Germinal center (tissue), 1 donor: ENCODE measurements at regions not wholly inside any gene's neighbourhood (a gene's known extent, or its start where the extent isn't known, plus 50 kb on each side); places are given as distances from the start of the nearest gene placed in this dataset.

Experiments used
- DNase-seq: peaks from one replicate; pipeline ENCODE4 v3.0.0; 2012; ENCODE audit warnings: mixed read lengths, low spot score

GRCh38 chr10:3464760-3465405 lies 292.3 kb upstream of the PITRM1 start:
- DNase-seq, result no peak

GRCh38 chr10:3460420-3461128 lies 288.0 kb upstream of the PITRM1 start:
- no peak for DNase-seq

- DNase-seq, result no peak
These were observed 283.1 kb upstream of the PITRM1 start for GRCh38 chr10:3455385-3456334.

GRCh38 chr10:3452683-3453361 lies 280.2 kb upstream of the PITRM1 start:
- DNase-seq, result no peak

GRCh38 chr10:3452173-3452626 lies 279.6 kb upstream of the PITRM1 start:
- DNase-seq, result no peak

DNA sequence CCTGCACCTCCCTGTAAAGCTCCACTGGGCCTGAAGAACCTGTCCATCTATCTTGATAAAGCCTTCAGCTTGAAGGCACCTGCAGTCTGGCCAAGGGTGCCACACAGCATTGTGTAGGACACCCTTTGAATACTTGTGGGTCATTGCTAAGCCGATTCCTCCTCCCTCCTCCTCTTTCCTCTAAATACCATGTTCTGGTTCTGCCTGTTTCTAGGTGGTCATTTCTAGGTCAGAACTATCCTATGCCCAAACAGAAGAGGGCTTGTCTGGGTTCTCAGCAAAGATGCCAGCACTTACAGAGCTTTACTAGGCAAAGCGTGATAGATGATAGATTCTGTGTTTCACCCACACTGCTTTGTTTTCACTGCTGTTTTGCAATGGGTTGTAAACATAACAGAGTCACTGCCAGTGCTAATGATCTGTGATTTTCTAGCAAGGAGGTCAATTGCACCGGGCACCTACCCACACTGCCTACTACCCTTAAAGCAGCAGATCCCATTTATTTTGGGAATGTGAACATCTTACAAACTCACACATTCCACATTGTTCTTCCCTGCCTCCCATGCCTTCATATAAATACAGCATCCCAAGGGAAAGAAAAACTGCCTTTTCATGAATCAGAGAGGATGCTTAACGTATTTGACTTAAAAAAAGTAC lies 279.1 kb upstream of the PITRM1 start:
- DNase-seq, result no peak

DNA sequence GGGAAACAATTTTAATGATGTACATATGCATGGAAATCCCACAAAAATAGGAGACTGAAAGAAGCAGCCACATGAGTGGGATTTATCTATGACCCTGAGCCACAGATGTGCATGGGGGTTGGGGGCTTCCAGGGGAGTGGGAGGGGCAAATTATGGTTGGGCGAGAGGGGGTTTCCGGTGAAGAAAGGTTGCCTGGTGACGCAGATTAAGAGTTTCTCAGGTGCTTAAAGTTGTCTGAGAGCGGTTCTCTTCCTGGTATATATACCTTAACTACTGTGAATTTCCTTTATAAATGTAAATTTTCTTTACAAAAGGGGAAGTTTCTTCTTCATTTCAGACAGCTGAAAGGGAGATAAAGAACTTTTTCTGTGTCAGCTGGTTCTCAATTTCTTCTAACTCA lies 273.6 kb upstream of the PITRM1 start:
- DNase-seq, result no peak

- DNase-seq, result no peak
These were observed 273.1 kb upstream of the PITRM1 start for GRCh38 chr10:3445648-3446047.

DNA sequence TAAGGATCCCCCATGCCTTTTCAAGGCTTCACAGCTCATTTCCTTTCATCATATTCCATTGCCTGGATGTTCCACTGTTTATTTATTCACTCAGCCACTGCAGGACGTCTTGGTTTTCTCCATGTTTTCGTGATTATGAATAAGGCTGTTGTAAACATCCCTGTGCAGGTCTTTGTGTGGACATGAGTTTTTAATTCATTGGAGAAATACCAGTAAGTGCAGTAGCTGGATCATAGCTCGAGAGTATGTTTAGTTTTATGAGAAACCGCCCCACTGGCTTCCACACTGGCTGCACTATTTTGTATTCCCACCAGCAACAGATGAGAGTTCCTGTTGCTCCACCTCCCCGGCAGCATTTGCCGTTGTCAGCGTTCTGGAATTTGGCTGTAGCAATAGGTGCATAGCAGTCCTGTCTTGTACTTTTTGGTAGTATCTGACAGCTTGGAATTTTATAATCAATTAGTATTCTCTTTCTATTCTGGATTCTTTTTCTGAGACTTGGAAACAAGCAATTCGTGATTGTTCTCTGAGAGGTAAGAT lies 269.9 kb upstream of the PITRM1 start:
- DNase-seq, result no peak

- DNase-seq, result no peak
These were observed 266.6 kb upstream of the PITRM1 start for GRCh38 chr10:3439183-3439582.

GRCh38 chr10:3438606-3439005 lies 266.0 kb upstream of the PITRM1 start:
- no peak for DNase-seq

DNA sequence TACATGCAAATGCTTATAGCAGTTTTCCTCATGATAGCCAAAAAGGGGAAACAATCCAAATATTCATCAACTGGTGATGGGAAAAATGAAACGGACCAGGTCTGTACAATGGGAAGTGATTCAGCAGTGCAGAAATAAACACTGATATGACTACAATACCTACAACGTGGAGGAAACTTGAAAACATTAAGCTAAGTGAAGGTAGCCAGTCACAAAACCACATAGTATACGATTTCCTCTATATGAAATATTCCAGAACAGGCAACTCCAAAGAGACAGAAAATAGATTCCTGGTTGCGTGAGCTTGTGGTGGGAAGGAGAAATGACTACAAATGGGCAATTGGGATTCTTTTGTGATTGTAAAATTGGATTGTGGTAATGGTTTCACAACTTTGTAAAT lies 263.1 kb upstream of the PITRM1 start:
- no peak for DNase-seq

DNA sequence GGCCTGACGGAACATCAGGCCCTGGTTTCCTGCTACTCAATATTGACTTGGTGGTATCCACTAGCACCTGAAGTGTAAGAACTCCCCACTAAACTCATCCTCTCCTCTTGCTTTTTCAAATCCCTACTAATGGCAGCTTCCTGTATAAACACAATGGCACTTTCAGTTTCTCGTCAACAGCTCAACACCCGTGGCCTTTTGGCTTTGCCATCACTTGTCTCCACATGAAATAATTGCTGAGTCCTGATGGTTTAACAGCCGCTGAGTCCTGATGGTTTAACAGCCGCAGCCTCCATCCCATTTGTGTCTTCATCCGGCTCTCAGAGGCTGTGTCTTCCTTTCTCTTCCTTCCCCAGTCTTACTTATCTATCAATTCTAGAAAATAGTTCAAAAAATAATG lies 261.4 kb upstream of the PITRM1 start:
- DNase-seq, result no peak

DNA sequence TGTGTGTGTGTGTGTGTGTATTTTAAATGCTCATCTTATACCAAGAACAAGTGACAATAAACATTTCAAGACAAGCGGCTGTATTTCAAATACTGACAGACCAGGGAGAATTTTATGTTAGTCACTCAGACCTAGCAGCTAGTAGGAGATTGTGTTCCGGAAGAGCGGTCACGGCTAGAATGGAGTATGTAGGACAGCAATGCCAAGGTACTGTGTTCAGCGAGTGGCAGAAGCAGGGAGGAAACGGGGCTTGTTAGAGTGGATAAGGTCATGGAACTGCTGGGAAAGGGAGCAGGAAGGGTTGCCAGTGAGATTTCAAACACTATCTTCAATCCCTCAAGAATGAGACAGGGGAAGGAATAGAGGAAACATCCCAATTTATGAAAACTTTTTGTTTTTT lies 260.5 kb upstream of the PITRM1 start:
- no peak for DNase-seq

GRCh38 chr10:3432081-3432825 lies 259.7 kb upstream of the PITRM1 start:
- DNase-seq, result no peak

GRCh38 chr10:3430501-3430900 lies 257.9 kb upstream of the PITRM1 start:
- no peak for DNase-seq

DNA sequence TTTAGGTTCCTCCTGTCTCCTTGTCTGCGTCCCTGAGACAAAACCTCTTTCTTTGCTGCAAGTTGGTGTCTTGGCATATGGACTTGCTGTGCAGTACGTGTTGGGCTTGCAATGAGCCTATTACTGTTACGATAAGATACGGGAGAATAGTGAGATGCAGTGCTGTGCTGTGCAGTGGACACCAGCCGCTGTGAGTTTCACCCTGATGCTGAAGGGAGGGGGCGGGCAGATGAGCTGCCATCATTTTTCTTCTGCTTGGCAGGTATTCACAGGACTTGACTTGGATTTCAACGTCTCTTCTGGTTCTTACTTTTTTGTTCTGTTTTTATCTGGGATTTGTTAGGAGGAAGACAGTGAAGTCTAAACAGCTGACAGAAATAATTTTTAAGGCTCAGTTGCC lies 257.1 kb upstream of the PITRM1 start:
- DNase-seq, result no peak

GRCh38 chr10:3428826-3429225 lies 256.2 kb upstream of the PITRM1 start:
- DNase-seq, result no peak

DNA sequence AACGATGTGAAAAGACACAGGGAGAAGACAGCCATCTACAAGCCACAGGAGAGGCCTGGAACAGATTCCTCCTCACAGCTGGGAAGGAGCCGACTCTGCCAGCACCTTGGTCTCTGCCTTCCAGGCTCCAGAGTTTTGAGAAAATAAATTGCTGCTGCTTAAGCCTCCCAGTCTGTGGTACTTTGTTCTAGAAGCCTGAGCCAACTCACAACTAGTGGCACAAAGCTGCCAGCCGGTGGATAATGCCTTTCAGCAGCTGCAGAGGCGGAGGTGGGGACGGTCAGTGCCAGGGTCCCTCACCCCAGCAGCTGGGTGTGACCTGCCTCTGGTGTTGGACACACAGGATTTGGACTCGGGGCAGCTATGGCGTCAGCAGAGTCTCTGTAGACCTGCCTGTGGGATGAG lies 255.4 kb upstream of the PITRM1 start:
- DNase-seq, result no peak

DNA sequence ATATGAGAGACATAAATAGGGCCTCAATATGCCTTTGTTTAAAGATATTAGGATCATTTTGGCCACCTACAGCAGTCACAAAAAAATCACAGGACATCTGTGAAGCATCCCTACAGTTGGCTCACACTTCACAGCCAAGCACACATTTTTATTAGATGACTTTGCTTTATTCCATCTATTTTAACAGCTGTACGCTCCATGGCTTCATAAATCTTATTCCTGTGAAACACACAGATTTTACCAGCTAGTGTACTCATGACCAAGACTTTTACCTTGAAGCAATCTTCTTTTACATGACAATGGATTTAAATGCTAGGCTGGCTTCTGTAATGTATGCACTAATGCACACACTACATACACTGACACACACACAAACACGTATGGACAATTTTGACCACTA lies 254.8 kb upstream of the PITRM1 start:
- DNase-seq, result no peak
